ENCODE measurements at regions not wholly inside any gene's neighbourhood (a gene's known extent, or its start where the extent isn't known, plus 50 kb on each side); places are given as distances from the start of the nearest gene placed in this dataset.
A peak's percentile ranks its signal among the peaks of the same experiment; 100 is the strongest.
"Not testable (repeated sequence)": the region's sequence is repeated elsewhere in the genome, so short reads cannot be mapped to it uniquely, and the experiment has no call there.

DNA sequence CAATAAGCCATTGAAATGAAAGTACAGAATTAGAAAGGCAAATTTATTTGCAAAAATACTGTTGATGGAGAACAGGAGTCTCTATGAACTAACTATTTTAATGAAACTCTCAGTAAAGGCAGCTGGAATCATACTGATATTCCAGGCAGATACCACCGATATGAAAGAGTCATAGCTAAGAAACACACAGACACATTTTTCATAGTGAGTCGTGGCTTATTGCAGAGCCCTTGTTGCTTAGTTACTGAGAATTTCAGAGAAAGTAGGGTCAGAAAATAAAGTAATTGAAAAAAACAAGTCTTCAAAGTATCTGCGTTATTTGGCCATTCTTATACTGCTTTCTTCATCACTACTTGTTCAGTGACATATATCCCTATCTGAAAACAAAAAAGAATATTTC, 1890.9 kb downstream of the PCDH9 start:
- FAIRE-seq (no peak), ATAC-seq (no peak), DNase-seq (no peak)
- H3K27ac ChIP-seq: no peak overlapping the region
- no peaks in the 10 kb centered on the region for H3K4me1 ChIP-seq
- H3K9me3 ChIP-seq: no peaks in the 10 kb centered on the region
- intact Hi-C loops (cut with DNase I): no loop called here
- no peaks in the 10 kb centered on the region for H3K27me3 ChIP-seq
- no peak overlapping the region for H3K4me3 ChIP-seq
- TF ChIP-seq, protein P1, sequence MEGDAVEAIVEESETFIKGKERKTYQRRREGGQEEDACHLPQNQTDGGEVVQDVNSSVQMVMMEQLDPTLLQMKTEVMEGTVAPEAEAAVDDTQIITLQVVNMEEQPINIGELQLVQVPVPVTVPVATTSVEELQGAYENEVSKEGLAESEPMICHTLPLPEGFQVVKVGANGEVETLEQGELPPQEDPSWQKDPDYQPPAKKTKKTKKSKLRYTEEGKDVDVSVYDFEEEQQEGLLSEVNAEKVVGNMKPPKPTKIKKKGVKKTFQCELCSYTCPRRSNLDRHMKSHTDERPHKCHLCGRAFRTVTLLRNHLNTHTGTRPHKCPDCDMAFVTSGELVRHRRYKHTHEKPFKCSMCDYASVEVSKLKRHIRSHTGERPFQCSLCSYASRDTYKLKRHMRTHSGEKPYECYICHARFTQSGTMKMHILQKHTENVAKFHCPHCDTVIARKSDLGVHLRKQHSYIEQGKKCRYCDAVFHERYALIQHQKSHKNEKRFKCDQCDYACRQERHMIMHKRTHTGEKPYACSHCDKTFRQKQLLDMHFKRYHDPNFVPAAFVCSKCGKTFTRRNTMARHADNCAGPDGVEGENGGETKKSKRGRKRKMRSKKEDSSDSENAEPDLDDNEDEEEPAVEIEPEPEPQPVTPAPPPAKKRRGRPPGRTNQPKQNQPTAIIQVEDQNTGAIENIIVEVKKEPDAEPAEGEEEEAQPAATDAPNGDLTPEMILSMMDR (IDR thresholded peaks at IDR 0.05): no peak
- H3K36me3 ChIP-seq: no peaks in the 10 kb centered on the region
- 57 to 70% methylated on average over 3 of the region's 3 CpGs for WGBS, 2 donors

DNA sequence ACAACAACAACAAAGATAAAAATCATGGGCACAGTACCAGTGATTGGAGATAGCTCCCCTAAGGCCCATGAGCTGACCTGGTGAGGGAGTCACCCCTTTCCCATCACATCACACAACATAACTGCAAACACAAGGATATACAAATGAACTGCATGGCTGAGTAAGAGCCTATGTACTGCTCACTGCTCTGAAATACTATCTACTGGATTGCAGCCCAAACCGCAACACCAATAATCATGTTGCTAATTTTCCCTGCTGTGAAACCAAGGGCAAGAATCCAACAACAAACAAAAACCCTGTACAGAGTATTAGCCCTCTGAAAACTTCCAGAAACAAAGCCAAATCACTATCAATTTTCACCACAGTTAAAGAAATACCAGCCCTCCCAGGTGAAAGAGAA, 1893.2 kb downstream of the PCDH9 start:
- TF ChIP-seq, protein P1 (IDR thresholded peaks at IDR 0.05): no peak
- ATAC-seq: no peak
- 50 to 51% methylated on average over 1 of the region's 1 CpG for WGBS, 2 donors

DNA sequence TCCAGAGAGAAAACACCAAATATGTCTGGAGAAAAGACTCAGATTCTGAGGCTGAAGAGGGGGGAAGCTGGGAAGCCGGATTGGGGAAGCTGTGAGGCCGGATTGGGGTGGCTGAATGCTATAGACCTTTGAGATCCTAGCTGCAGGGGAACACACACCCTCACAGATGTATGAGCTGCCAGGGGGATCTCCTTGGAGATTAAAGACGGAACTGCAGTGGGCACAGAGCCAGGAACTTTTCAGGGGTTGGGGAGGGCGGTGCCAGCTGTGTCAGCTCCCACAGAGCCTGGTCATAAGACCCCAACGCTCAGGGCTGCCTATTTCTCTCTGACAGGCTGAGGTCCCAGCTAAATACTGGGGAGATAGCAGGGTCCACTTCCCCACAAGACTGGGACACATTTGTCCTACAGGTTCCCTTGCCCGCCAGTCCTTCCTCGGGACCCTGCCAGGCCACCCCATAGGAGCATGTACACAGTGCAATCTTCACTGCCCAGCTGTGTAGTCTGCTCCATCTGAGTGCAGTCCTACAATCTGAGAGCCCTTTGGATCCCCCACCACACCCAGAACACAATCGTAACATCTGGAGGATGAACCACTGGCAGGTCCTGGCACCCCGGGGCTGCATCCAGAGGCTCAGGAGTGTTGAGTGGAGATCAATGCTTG, 1893.9 kb downstream of the PCDH9 start:
- ATAC-seq: no peak
- Histone ChIP-seq H3K36me3 (no peaks in the 10 kb centered on the region), H3K9me3 (no peaks in the 10 kb centered on the region), H3K27ac (no peak overlapping the region), H3K4me1 (no peaks in the 10 kb centered on the region), H3K4me3 (no peak overlapping the region), H3K27me3 (no peaks in the 10 kb centered on the region)
- FAIRE-seq: no peak
- TF ChIP-seq, protein P1 (IDR thresholded peaks at IDR 0.05): no peak
- WGBS, 2 donors: 51 to 60% methylated on average over 9 of the region's 9 CpGs
- intact Hi-C loops (cut with DNase I): no loop called here
- peak in 1 of 6 donors; percentile 26 for DNase-seq

More for the DNA sequence above, 1893.2 kb downstream of the PCDH9 start:
- no peaks in the 10 kb centered on the region for H3K27me3 ChIP-seq
- intact Hi-C loops (cut with DNase I): no loop called here
- H3K4me1 ChIP-seq: no peaks in the 10 kb centered on the region
- FAIRE-seq: no peak
- no peaks in the 10 kb centered on the region for H3K9me3 ChIP-seq
- no peak overlapping the region for H3K4me3 ChIP-seq
- DNase-seq: no peak
- H3K27ac ChIP-seq: no peak overlapping the region
- no peaks in the 10 kb centered on the region for H3K36me3 ChIP-seq

DNA sequence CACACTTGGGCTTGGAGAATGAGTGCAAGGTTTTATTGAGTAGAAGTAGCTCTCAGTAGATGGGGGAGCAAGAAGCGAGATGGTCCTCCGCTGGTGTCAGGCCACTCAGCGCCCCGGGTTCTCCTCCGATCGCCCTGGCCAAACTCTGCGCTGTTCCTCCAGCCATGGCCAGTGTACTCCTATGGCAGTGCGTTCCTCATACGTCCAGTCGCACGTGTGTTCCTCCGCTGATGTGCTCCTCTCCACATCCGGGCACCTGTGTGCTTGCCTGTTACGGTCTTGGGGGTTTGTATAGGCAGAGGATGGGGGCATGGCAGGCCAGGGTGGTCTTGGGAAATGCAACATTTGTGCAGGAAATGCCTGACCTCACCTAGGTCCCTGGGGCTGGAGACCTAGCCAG, 1899.4 kb downstream of the PCDH9 start:
- FAIRE-seq (no peak), DNase-seq (peak in 2 of 6 donors; percentile 27 to 34), ATAC-seq (no peak)
- H3K27me3 ChIP-seq: no peaks in the 10 kb centered on the region
- no peaks in the 10 kb centered on the region for H3K36me3 ChIP-seq
- no peak overlapping the region for H3K27ac ChIP-seq
- no peaks in the 10 kb centered on the region for H3K9me3 ChIP-seq
- no peak overlapping the region for H3K4me3 ChIP-seq
- intact Hi-C loops (cut with DNase I): no loop called here
- WGBS, 2 donors: 87 to 93% methylated on average over 14 of the region's 14 CpGs
- no peaks in the 10 kb centered on the region for H3K4me1 ChIP-seq
- TF ChIP-seq, protein P1 (IDR thresholded peaks at IDR 0.05): no peak

DNA sequence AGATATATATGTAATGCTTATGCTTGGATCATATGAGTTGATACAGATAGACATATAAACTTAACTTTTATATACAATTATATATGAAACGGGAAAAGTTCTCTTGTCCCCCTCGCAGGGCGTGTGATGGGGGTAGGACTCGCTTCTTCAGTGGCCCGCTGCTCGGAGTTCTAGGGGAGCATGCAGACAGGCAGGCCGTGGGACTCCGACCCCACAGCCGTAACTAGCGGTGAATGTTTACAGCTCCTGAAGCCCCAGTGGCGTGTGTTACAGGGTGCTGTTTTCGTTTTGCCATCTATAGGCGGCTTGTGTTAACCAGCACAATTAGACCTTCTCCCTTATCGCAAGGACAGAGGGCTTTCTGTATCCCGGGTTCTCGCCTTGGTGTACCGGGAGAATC, 1899.8 kb downstream of the PCDH9 start:
- intact Hi-C loops (cut with DNase I): no loop called here
- Histone ChIP-seq H3K27me3 (no peaks in the 10 kb centered on the region), H3K4me3 (no peak overlapping the region), H3K4me1 (no peaks in the 10 kb centered on the region), H3K9me3 (no peaks in the 10 kb centered on the region), H3K36me3 (no peaks in the 10 kb centered on the region), H3K27ac (no peak overlapping the region)
- no peak for ATAC-seq
- 77 to 90% methylated on average over 17 of the region's 17 CpGs for WGBS, 2 donors
- DNase-seq: peak in 1 of 6 donors; percentile 31
- TF ChIP-seq, protein P1 (IDR thresholded peaks at IDR 0.05): no peak
- FAIRE-seq: no peak

DNA sequence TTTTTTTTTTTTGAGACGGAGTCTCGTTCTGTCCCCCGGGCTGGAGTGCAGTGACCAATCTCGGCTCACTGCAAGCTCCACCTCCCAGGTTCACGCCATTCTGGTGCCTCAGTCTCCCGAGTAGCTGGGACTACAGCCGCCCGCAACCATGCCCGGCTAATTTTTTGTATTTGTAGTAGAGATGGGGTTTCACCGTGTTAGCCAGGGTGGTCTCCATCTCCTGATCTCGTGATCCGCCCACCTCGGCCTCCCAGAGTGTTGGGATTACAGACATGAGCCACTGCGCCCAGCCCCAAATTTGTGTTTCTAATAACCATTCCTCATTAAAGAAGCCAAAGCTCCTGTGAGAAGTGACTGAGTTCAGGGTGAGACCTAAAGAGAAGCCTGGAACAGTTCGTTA, 1906.9 kb downstream of the PCDH9 start:
- H3K4me3 ChIP-seq; DNase-seq; FAIRE-seq; H3K27ac ChIP-seq; H3K36me3 ChIP-seq; H3K4me1 ChIP-seq; H3K27me3 ChIP-seq; ATAC-seq; intact Hi-C loops (cut with DNase I); H3K9me3 ChIP-seq: not testable (repeated sequence)
- WGBS, 2 donors: 83 to 89% methylated on average over 15 of the region's 15 CpGs

DNA sequence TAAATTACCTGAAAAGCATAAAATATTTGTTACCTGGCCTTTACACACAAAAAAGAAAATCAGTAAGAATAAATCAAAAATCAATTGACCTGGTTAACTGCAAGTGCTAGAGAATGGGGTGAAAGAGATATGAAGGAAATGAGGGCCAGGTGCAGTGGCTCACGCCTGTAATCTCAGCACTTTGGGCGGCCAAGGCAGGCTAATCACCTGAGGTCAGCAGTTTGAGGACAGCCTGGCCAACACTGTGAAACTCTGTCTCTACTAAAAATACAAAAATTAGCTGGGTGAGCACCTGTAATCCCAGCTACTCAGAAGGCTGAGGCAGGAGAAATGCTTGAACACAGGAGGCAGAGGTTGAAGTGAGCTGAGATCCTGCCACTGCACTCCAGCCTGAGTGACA, 1908.7 kb downstream of the PCDH9 start:
- H3K36me3 ChIP-seq; intact Hi-C loops (cut with DNase I); FAIRE-seq; H3K9me3 ChIP-seq; H3K27me3 ChIP-seq; ATAC-seq; H3K4me1 ChIP-seq; H3K27ac ChIP-seq; DNase-seq; H3K4me3 ChIP-seq: not testable (repeated sequence)
- WGBS, 2 donors: 30 to 53% methylated on average over 2 of the region's 2 CpGs

All from pancreas (tissue), 10 donors.